NCI-H1694 treated with DMSO at 0.1 percent for 48 hours (cell line): ENCODE measurements at regions not wholly inside any gene's neighbourhood (a gene's known extent, or its start where the extent isn't known, plus 50 kb on each side); places are given as distances from the start of the nearest gene placed in this dataset.
"Not testable (repeated sequence)": the region's sequence is repeated elsewhere in the genome, so short reads cannot be mapped to it uniquely, and the experiment has no call there.

Experiments used
- DNase-seq: peaks from one replicate; lab custom pipeline; 2025; lab: John Stamatoyannopoulos, UW

GRCh38 chr9:78971540-78971939 lies 600.2 kb upstream of the TLE4 start:
- no peak for DNase-seq

DNA sequence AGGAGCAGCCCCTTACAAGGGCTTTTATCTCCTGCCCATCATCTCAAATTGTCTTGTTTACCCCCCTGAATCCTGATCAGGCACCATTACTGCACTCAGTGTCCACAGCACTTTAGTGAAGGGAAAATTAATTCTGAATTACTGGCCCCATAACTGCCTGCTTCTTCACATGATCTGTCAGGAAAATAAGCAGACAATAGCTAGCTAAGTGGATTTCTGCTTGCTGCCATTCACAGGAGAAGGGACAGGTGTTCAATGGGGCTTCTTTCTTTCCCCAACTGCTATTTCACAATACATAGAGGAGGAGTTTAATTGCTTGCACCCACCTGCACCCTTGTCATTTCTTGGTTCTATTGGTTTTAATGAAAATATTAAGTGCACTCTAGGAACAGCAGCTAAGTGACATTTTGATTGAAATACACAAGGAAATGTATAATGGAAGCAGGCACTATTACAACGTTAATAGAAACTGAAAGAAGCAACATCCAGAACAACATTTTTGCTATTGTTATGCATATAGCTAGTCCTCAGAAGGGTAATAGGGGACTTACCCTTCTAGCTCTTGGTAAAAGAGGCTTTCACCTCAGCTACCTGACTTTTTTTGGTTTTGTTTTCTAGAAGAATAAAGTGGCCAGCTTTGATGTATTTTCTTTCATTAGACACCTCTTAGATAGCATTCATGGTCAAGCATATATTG lies 599.3 kb upstream of the TLE4 start:
- peak; percentile 0 for DNase-seq

GRCh38 chr9:78973907-78974306 lies 597.9 kb upstream of the TLE4 start:
- no peak for DNase-seq

- no peak for DNase-seq
Measured at GRCh38 chr9:78982849-78983248, 588.9 kb upstream of the TLE4 start.

DNA sequence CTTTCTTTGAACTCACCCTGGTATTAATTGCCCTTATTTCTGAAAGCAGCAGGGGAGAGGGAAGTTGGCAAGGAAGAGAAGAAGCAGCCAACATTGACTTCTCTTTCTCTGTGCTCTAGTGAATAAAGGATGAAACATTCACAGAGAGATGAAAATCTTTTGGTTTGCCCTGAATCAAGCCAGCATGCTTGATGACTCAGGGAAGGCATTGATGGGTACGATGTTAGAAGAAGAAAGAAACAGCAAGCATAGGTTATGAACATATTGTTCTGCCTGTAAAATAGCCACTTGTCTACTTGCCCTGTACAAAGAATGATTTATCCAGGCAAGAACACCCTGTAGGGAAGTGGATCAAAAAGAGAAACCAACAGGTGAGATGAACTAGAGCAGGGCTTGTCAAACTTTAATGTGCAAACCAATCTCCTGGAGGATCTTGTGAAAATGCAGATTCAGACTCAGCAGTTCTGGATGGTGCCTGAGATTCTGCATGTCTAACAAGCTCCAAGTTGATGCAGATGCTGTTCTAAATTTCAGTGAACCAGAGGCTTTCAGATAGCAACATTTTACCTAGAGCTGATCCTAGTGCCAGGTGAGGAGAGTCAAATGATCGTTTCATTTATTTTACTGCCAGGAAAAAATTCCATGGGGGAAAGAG lies 586.6 kb upstream of the TLE4 start:
- no peak for DNase-seq

- DNase-seq: no peak
Measured at GRCh38 chr9:78986446-78986845, 585.3 kb upstream of the TLE4 start.

- DNase-seq: no peak
Measured at GRCh38 chr9:78989031-78989658, 582.6 kb upstream of the TLE4 start.

GRCh38 chr9:78994471-78994870 lies 577.3 kb upstream of the TLE4 start:
- DNase-seq: peak; percentile 43

- DNase-seq: not testable (repeated sequence)
Measured at GRCh38 chr9:78994974-78995373, 576.8 kb upstream of the TLE4 start.

DNA sequence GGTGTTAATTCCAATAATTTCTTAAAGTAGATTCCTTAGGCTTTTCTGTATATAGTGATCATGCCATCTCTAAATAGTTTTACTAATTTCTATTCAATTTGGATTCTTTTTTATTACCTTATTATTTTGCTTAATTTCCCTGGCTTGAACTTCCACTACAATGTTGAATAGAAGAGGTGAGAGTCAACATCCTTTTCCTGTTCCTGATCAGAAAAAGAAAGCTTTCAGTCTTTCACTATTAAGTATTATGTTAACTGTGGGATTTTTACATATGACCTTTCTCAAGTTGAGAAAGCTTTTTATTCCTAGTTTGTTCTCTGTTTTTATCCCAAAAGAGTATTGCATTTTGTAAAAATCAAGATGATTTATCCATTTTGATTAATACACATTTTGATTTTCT lies 574.5 kb upstream of the TLE4 start:
- DNase-seq: no peak

DNA sequence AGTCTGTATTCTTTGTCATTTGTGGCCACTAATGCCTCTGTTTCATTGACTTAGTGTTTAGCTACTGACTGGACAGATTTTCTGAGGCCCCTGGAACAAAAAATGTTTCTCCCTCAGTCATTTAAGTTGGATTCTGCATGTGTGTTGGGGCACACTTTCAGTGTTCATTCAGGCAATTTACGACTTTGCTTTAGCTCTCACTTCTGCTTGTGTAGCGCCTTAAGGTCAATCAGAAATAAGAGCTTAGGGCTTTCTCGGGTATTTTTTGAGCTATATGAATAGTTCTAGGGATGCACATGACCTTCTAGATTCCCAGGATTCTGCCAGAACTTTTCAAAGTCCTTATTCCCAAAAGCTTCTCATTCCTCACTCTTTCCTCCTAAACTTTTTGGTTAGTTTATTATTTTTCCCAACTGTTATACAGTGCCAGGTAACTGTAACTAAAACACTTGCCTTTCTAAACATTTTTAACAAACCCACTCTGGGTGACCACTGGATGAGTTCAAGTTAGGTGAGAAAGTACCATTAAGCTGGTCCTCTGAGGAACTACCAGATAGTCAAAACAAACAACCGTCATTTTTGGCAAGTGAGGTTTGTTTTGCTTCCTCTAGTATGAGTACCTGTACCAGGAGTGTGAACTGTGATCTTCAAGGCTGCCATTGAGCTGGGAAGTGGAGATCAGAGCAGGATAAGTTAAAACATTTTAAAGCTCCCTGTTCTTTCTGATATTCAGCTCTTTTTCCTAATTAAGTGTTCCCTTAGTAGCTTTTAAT lies 571.3 kb upstream of the TLE4 start:
- DNase-seq: no peak

DNA sequence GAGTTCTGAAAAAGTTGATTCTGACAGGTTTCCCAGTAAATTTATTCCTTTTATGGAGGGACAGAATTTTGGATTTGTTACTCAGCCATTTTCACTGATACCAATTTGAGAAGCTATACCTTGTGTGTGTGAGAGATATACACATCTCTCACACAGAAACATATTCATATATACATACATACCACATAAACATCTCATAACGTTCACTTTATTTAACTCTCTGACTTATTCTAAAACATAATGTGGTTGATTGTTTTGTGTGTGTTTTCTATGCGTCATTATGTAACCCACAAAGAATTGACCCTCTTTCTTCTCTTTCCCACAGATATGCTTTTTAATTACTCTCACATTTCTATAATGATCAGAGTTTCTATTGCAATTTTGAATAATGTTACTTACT lies 570.8 kb upstream of the TLE4 start:
- no peak for DNase-seq

DNA sequence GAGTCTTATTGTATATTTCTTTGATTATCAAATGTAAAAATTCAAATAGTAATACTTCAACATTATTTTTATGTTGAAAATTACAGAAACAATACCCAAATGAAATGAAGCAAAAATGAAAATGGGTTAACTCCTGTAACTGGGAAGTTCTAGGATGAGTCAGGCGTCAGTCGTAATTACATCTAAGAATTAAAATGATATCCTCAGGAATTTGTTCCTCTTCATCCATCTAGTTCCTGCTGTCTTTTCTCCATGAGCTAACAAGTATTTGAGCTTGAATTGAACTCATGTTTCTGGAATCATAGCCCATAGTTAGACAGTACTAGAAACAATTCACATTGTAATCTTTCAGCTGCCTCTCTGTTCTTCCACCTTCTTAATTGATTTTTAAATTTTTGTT lies 568.3 kb upstream of the TLE4 start:
- no peak for DNase-seq

- DNase-seq: no peak
Measured at GRCh38 chr9:79004032-79004431, 567.7 kb upstream of the TLE4 start.

DNA sequence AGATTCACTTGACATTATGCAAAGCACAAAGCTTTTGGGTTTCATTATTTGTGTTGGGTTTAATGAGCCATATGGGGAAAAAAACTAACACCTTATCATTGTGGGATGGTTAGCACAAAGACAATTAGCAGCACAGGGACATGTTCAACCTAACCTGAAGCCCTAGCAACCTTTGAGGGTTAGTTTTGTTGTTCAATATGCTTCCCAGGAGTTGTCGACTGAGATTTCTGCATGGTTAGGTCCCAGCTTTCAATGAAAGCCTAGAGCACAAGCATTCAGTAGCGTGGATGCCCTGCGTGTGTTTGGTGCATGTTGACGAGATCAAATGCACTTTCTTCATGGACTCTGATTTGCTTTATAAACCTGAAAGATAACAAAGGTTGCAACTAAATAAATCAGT lies 565.2 kb upstream of the TLE4 start:
- no peak for DNase-seq

GRCh38 chr9:79007701-79008483 lies 563.9 kb upstream of the TLE4 start:
- no peak for DNase-seq

- DNase-seq: no peak
Measured at GRCh38 chr9:79008916-79009315, 562.8 kb upstream of the TLE4 start.

GRCh38 chr9:79011461-79011860 lies 560.3 kb upstream of the TLE4 start:
- no peak for DNase-seq

DNA sequence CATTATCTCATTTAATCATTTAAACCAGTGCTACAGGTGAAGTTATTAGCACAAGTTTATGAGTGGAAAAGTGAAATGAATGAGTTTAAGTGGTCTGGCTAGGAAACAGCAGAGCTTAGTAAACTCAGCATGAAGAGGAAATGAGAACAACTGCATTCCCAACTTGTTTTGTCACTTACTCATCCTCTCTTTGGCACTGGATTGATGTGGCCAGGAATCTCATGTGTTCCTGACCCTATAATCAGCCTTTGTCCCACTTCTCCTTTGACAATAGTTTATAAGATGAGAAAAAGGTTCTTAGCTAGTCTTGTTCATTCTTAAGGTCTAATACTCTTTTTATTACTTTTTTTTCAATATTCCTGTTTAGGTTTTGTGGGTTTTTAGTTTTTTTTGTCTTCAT lies 559.2 kb upstream of the TLE4 start:
- DNase-seq: no peak

GRCh38 chr9:79013715-79014610 lies 557.8 kb upstream of the TLE4 start:
- no peak for DNase-seq
